GM18861 (cell line): ENCODE measurements at regions not wholly inside any gene's neighbourhood (a gene's known extent, or its start where the extent isn't known, plus 50 kb on each side); places are given as distances from the start of the nearest gene placed in this dataset.
A peak's percentile ranks its signal among the peaks of the same experiment; 100 is the strongest.
"Not testable (repeated sequence)": the region's sequence is repeated elsewhere in the genome, so short reads cannot be mapped to it uniquely, and the experiment has no call there.

Experiments
- ATAC-seq: cut with Tn5 transposase; IDR thresholded peaks from one replicate; pipeline ENCODE4 v1.9.1; 2021; ENCODE audit not compliant: unreplicated experiment

DNA sequence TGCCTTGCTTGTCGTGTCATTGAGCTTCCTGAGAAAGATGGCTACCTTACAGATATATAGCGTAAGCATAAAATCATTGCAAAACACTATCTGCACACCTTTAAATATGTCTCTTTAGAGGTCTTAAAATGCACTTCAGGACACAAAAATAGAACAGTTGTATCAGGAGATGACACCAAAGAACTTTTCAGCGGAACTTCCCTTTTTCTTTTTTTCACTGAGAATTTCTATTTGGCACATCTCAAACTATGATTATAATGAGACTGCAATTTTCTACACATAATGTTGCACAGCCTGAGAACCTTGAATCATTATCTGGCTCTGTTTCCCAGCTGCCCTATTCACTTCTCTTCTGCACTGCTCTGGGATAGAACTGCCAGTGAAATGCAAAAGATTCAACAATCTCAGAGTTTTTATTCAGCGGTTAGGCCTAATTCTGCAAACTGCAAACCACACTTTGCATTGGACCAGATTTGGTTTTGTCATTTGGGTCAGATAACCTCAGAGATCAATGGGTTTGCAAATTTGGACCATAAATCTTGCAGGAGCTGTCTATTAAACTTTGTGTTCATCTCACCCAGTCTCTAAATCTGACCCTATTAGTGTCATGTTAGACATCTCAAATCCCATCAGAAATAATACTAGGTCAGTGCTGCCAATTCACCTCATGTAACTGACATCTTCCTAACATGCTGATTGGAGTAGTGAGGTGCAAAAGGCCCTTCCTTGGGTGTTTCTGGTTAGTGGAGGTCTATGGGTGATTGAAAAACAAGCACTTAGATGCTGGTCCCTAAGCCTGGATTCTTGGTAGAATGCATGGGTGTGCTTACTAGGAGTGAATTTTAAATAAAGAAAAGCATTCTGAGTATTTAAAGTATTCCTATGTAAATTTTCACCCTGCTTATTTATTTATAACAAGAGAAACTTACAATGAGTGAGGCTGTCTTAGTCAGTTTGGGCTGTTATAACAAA, 382.7 kb downstream of the UTRN start:
- no peak for ATAC-seq

DNA sequence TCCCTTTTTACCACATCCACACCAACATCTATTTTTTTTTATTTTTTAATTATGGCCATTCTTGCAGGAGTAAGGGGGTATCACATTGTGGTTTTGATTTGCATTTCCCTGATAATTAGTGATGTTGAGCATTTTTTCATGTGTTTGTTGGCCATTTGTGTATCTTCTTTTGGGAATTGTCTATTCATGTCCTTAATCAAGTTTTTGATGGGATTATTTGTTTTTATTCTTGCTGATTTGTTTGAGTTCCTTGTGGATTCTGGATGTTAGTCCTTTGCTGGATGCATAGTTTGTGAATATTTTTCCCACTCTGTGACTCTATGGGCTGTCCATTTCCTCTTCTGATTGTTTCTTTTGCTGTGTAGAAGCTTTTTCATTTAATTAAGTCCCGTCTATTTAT, 385.1 kb downstream of the UTRN start:
- not testable (repeated sequence) for ATAC-seq

DNA sequence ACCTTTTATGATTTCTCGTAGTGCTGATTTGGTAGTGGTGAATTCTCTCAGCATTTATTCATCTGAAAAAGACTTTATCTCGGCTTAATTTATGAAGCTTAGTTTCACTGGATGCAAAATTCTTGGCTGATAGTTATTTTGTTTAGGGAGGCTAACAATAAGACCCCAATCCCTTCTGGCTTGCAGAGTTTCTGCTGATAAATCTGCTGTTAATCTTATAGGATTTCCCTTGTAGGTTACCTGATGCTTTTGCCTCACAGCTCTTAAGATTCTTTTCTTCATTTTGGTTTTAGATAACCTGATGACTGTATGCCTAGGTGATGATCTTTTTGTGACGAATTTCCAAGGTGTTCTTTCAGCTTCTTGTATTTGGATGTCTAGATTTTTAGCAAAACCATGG, 388.7 kb downstream of the UTRN start:
- ATAC-seq: no peak

DNA sequence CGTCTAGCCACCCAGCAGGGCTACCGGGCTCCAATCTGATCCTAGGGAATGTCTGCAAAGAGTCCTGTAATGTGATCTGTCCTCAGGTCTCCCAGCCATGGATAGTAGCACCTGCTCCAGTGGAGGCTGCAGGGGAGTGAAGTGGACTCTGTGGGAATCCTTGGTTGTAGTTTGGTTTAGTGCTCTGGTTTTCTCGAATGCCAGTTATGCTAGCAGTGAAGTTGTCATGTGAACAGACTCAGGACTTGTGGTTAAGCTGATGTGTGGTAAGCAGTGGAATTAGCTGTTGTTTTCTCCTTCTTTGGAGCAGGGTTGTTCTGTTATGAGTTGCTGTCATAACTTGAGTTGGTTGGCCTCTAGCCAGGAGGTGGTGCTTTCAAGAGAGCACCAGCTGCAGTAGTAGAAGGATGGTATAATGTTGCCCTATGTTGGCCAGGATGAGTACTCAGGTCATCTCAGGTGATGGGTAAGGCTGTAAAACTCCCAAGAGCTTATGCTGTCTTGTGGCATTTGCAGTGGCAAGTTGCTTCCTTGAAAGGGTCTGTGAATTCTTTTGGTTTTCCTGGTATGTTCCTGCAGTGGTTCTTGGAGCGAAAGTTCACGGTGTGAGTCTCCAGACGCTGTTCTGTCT, 390.2 kb downstream of the UTRN start:
- peak; percentile 49 for ATAC-seq

DNA sequence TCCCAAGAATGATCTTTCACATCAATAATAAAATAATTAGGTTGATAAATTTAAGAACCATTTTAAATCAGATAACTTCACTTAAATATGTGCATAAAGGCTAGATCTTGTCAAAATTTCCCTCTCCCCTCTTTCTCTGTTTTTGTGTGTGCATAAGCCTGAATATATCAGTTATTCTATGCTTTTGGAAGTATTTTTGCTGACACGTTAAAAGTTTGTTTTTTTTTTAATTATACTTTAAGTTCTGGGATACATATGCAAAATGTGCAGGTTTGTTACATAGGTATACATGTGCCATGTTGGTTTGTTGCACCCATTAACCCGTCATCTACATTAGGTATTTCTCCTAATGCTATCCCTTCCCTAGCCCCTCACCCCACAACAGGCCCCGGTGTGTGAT, 391.2 kb downstream of the UTRN start:
- not testable (repeated sequence) for ATAC-seq

DNA sequence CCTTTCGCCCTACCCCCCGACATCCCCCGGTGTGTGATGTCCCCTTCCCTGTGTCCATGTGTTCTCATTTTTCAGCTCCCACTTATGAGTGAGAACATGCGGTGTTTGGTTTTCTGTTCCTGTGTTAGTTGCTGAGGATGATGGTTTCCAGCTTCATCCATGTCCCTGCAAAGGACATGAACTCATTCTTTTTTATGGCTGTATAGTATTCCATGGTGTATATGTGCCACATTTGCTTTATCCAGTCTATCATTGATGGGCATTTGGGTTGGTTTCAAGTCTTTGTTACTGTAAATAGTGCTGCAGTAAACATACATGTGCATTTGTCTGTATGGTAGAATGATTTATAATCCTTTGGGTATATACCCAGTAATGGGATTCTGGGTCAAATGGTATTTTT, 392.1 kb downstream of the UTRN start:
- ATAC-seq: not testable (repeated sequence)

DNA sequence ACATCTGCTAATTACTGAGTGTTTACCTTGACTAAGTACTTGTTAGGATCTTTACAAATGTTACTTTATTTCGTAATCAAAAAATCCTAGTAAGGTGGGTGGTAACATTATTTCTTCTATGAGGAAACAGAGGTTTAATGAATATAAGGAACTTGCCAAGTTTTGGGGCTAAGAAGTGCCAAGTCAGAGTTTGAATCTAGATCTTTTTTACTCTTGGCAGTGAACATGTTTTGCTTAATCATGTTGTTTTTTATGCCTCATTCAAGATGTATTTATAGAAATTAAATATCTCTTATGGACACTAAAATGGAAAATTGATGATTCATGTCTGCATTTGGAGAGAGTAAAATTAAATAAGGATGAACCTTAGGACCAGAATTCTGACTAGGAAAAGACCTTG, 393.7 kb downstream of the UTRN start:
- no peak for ATAC-seq

DNA sequence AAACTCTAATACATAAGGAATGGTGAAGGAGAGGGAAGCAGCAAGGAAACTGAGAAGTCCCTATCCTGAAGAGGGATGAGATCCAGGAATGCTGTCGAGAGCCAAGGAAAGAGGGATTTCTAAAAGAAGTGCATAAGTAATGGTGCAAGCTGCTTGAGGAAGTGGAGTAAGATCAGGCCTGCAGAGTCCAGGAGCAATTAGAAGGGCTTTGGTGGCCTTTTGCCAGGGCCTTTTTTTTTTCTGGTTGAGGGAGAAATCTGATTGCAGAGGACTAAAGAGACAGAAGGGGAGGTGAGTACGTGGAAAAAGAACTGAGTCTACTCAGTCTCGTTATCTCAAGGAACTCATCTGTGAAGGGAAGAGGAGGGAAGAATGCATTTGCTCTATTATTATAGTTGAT, 396.2 kb downstream of the UTRN start:
- no peak for ATAC-seq

DNA sequence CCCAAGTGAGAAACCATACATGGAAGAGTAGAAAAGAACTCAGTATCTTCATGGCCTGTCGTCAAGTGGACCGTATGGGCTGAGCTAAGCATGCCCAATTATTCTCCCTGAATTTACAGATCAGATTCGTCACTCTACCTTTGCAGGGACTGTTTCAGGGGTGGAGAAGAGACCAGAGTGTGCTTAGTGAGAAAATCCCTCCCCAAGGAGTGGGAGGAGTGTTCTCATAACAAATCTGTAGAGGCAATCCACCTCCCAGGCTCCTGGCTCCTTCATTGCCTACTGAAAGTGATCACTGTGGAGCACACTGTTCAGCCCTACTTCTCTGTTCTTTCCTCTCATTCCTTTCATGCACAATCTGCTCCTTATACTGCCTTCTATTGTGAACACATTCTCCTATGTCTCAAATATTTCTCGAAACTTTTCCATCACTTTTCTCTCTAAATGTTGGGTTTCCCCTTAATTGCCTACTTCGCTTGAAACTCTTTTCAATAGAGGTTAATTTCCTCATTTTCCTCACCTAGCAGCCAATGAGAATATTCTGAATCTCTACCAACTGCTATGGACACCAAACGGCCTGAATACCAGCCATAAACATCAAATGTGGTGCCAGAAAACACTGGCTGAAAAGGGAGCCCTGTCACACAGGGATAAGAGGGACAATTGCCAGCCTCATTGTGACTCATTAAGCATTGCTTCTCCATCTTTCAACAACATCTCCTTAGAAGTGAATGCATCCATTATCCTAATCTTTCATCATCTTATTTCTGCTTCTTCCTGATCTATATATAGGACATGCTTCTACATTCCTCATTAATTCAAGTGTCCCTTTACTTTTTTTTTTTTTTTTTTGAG, 398.3 kb downstream of the UTRN start:
- ATAC-seq: no peak

DNA sequence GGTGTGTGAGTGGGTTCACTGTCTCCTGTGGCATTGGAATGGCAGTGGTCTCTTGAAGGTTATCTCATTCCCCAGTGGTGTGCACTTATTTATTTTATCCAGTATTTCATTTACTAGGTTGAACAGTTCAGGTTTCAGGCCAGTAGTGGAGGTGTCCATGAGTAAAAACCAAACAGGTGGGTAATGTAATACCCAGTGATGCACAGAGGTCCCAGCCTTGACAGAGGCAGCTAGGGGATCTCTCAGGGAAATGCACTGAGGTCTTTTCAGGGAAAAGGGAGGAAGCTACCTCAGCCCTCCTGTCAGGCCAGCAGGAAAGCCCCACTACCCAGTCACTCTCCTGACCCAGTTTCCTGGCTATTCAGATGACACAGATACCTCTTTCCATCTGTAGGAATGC, 403.6 kb downstream of the UTRN start:
- no peak for ATAC-seq

DNA sequence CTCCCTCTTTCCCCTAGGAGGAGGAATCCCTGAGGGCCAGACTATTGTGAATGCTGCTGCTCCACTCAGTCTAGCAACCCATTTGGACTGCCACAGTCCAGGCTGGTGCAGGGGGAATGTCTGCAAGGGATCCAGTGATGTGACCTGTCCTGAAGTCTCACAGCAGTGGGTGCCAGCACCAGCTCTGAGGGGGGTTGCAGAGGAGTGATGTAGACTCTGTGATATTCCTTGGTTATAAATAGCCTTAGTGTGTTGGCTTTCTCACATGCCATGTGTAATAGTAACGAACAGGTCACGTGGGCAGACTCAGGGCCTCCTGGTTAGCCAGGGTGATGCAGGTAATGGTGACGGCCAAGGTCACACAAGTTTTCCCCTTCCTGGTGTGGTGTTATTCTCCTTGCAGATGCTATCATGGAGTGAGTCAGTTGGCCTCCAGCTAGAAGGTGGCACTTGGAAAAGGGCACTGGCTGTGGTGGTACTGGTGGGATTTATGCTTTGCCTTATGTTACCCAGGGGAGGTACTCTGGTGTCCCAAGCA, 404.4 kb downstream of the UTRN start:
- ATAC-seq: no peak

DNA sequence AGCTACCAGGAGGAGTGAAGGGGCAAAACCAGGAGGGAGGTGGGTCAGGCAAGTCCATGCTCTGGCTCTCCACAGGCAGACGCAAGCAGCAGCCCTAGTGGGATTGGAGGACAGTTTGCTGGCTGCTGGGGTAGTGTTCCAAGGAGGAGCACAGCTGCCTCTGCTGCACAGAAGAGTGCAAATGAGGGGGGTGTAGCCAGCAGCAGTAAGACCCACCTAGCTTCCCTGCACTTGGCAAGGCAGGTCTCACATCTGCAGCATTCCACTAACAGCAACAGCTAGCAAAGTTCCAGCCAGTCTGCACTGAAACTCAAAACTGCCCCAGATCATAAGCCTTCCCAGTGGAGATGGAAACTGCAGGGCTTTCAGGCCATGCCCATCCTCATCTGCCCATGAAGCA, 405.0 kb downstream of the UTRN start:
- no peak for ATAC-seq

DNA sequence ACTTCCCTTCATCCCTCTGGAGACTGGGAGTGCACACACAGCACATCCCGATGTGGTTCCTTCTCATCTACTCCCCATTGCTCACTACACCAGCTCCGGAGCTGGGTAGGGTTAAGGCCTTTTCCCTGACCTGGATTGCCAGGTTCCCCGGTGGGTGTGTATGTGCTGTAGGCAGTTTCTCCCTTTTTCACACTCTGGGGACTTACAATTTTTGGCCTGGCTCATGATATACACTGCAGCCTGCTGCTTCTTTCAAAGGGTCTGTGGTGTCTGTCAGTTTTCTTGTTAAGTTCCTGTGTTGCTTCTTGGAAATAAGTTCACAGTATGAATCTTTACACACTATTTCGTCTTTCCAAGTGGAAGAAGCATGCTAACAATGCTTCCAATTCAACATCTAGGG, 405.5 kb downstream of the UTRN start:
- ATAC-seq: no peak

DNA sequence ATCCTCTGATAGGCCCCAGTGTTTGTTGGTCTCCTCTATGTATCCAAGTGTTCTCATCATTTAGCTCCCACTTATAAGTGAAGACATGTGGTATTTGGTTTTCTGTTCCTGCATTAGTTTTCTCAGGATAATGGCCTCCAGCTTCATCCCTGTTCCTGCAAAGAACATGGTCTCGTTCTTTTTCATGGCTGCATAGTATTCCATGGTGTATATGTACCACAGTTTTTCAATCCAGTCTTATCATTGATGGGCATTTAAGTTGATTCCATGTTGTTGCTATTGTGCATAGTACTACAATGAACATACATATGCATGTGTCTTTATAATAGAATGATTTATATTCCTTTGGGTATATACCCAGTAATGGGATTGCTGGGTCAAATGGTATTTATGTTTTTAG, 406.9 kb downstream of the UTRN start:
- ATAC-seq: not testable (repeated sequence)

DNA sequence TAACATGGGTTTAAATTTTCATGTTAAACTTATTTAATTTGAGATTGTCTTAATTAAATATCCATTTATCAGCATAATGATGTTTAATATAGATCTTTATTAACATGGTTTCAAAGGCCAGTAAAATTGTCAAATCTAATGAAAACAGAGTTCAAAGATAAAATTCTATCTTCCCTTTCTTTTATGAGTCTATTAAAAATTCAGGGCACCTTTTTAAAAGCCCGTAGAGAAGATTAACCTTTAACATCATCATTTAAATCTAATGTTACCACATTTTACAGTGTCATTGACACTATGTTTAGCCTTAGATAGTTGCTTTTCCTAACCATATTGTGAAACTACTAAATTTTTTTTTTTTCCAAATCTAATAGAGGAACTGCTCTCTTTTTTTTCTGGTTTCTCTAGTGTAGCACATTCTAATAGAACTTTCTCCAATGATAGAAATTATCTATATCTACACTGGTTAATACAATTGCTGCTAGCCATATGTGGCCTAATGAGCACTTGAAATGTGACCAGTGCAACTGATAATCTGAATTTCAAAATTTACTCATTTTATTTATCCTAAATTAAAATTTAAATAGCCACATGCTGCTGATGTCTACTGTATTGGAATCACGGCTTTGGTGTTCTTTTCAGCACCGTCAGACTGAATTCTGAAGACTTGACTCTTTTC, 410.9 kb downstream of the UTRN start:
- no peak for ATAC-seq

DNA sequence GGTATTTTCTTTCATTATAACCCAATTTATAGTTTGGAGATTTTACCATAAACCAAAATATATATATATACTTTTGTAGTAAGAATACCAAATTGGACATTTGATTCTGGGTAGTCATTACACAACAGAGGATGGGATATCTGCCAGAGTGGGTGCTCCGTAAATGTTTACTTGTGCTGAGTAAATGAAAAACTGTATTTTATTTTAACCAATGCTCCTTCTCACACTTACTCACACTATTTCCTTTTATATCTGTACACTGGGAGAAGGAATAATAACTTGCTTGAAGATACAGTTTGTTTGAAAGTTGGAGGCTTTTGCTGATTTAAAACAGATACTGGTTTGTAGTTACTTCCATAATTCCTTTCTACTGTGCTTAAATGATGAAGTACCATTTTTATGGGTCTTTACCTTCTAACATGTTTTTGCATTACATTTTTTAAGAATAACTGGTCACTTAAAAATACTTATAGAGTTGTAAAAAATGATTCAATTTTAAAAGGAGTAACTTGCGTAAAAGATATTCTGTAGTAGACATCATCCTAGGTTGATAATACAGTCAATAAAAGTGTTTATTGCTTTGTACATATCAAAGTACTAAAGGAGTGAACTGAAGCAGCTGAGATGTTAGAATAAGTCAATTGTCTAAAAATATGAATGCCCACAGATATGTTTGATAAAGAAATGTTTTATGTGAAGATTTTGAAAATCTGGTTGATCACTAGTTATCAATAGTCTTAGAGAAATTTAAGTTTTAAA, 411.7 kb downstream of the UTRN start:
- no peak for ATAC-seq

DNA sequence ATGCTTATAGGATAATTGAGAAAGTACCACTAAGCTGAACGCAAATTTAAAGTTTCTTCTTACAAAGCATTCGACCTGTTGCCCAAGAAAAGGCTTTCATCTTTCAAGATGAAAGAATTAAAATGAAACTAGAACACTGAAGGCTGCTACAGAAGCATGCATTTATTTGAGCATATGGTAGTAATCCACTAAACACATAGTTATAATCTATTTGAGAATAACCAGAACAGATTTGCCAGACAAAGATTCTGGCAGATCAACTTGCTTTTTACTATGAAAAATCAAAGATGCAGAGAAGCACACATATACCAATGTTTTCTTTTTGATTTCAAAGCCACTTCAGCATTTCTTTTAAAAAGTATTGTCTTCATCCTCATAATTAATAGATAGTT, 412.2 kb downstream of the UTRN start:
- ATAC-seq: no peak

DNA sequence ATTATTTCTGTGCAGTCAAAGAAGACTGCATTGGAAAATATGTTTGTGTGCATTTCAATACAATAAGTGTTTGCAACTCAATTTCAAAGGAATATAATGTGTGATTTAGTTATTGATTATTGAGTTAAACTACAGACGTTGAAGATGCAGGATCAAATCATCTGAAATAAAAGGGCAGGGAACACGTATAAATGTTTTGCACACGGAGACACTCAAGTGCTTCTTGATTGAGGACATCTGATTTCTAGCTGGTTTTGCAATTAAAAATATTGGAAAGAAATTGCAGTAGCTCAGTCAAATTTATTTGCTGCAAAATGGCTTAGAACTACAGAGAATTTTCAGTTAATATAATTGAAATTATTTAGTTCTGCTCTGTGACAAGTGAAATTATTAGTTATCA, 412.7 kb downstream of the UTRN start:
- ATAC-seq: no peak

DNA sequence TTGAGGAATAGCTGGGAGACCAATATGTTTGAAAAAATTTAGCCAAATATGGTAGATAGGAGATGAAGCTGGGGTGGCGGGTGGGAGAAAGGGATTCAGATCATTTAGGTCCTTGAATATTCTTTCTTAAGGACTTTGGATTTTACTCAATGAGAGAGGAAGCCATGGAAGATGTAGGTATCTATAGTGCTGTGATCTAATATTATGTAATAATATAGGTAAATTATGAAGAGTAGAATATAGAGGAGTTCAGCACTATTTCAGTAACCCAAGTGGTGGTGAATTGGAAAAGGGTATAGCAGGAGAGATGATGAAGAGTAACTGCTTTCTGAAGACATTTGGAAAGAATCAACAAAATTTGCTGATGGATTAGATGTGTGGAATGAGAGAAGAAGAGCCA, 417.6 kb downstream of the UTRN start:
- no peak for ATAC-seq

DNA sequence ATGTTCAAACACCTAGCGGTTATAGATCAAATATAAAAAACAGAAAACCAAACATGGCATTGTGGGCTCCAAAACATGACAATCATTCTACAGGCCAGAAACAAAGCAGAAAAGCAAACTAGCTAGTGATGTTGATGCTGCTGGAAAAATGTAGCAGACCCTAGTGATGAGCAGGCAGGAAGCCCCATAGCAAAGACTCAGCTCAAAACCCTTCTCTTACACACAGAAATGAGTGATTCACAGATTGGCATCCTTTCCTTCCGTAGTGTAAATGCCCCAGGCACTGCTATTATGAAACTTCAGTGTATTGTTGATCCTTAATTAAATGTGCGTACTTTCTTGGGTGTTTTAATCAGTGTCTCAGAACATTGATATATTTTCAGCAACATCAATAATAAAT, 425.1 kb downstream of the UTRN start:
- no peak for ATAC-seq
